ENCODE measurements at regions not wholly inside any gene's neighbourhood (a gene's known extent, or its start where the extent isn't known, plus 50 kb on each side); places are given as distances from the start of the nearest gene placed in this dataset.

- TF ChIP-seq, protein P1, sequence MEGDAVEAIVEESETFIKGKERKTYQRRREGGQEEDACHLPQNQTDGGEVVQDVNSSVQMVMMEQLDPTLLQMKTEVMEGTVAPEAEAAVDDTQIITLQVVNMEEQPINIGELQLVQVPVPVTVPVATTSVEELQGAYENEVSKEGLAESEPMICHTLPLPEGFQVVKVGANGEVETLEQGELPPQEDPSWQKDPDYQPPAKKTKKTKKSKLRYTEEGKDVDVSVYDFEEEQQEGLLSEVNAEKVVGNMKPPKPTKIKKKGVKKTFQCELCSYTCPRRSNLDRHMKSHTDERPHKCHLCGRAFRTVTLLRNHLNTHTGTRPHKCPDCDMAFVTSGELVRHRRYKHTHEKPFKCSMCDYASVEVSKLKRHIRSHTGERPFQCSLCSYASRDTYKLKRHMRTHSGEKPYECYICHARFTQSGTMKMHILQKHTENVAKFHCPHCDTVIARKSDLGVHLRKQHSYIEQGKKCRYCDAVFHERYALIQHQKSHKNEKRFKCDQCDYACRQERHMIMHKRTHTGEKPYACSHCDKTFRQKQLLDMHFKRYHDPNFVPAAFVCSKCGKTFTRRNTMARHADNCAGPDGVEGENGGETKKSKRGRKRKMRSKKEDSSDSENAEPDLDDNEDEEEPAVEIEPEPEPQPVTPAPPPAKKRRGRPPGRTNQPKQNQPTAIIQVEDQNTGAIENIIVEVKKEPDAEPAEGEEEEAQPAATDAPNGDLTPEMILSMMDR (IDR thresholded peaks at IDR 0.05; ENCODE audit: insufficient read depth, low read length, severe bottlenecking), result no peak
- FAIRE-seq (no peak), DNase-seq (ENCODE audit: low read depth) (no peak)
Measured at GRCh38 chr20:10157549-10157948, 61.1 kb upstream of the SNAP25 start.

DNA sequence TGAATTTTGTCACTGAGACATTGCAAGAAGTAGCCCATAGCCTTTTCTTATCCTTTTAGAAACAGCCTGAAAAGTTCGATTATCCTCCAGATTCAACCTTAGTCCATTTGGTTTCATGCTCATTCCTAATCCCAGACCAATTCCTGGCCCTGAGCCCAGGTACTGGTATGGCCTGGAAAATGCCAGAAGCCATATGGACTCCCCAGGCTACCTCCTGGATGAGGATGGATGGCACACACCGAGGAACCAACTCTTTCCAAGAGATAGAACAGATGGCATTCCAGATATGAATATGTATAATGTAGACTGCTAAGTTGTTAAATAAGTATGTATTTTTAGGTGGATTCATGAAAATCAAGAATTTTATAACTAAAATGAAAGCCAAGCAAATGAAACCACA, 51.6 kb upstream of the SNAP25 start:
- DNase-seq (ENCODE audit: low read depth), result no peak
- Histone ChIP-seq H3K27me3 (ENCODE audit: control insufficient read depth, insufficient read depth, low read length) (no peaks in the 10 kb centered on the region), H3K36me3 (ENCODE audit: control insufficient read depth, insufficient read depth, low read length) (no peaks in the 10 kb centered on the region), H3K4me3 (ENCODE audit: low read depth, low read length) (no peak overlapping the region)
- FAIRE-seq, result no peak
- TF ChIP-seq, protein P1 (IDR thresholded peaks at IDR 0.05; ENCODE audit: insufficient read depth, low read length, severe bottlenecking), result no peak

More at GRCh38 chr20:10157549-10157948, 61.1 kb upstream of the SNAP25 start:
- Histone ChIP-seq H3K36me3 (ENCODE audit: control insufficient read depth, insufficient read depth, low read length) (no peaks in the 10 kb centered on the region), H3K4me3 (ENCODE audit: low read depth, low read length) (no peak overlapping the region), H3K27me3 (ENCODE audit: control insufficient read depth, insufficient read depth, low read length) (peaks cover 2% of the 10 kb centered on the region)

DNA sequence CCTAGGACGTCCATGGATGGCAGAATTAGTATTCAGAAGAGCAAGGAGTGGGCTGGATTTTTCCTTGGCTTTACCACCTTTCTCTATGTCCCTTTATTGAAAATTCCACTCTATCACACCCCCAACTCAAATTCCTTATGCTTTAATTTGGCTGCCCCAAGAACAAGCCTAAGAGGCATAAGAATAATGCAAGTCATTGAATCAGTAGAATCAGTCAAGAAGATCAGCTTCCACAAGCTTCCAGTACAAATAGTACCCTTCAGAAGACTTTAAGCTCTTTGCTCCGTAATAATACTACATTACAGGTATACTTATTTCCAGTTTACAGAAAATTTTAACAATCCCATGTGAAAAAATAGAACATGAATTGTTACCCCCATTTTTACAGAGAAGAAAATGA, 51.0 kb upstream of the SNAP25 start:
- H3K27me3 ChIP-seq (ENCODE audit: control insufficient read depth, insufficient read depth, low read length), result no peaks in the 10 kb centered on the region
- DNase-seq (ENCODE audit: low read depth), result no peak
- no peaks in the 10 kb centered on the region for H3K36me3 ChIP-seq (ENCODE audit: control insufficient read depth, insufficient read depth, low read length)
- no peak overlapping the region for H3K4me3 ChIP-seq (ENCODE audit: low read depth, low read length)
- FAIRE-seq, result no peak
- TF ChIP-seq, protein P1 (IDR thresholded peaks at IDR 0.05; ENCODE audit: insufficient read depth, low read length, severe bottlenecking), result no peak
